ENCODE measurements at regions not wholly inside any gene's neighbourhood (a gene's known extent, or its start where the extent isn't known, plus 50 kb on each side); places are given as distances from the start of the nearest gene placed in this dataset.

DNA sequence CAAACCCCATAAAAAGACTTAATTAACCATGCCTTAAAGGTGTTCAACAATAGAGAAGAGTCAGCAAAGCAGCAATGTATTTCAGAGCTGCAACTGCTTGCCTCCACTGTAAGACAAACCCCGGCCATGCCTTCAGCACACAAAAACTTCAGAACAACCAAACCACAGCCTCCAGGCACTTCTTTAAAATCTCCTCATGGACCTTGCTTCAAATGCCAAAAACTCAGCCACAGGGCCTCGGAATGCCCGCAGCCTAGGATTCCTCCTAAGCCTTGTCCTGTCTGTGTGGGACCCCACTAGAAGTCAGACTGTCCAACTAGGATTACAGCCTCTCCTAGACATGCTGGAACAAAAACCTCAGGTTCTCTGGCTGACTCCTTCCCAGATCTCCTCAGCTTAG is 208.1 kb upstream of the DUSP10 start:
- no peak for DNase-seq

DNA sequence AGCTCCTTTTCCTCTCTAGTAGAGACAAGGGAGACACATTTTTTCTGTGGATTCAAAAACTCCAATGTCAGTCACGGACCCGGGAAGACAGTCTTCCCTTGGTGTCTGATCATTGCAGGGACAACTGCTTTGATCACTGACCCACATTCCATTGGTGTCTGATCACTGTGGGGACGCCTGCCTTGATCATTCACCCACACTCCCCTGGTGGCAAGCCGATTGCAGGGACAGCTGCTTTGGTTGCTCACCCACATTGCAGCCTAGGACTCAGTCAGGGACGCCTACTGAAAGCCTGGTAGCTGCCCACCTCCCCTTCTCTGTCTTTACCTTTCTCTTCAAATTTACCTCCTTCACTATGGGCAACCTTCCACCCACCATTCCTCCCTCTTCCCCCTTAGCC is 206.6 kb upstream of the DUSP10 start:
- DNase-seq: no peak

DNA sequence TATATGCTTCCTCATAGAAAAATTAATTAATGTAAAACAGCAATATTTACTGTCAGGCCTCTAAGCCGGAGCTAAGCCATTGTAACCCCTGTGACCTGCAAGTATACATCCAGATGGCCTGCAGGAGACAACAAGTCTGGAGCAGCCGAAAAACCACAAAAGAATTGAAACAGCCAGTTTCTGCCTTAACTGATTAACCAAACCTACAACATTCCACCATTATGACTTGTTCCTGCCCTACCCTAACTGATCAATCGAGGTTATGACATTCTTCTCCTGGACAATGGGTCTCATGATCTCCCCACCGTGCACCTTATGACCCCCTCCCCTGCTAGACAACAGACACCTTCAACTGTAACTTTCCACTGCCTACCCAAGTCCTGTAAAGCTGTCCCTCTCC is 205.8 kb upstream of the DUSP10 start:
- DNase-seq: no peak

- DNase-seq: no peak
These were observed 204.9 kb upstream of the DUSP10 start for GRCh38 chr1:221946768-221947167.

GRCh38 chr1:221945669-221946068 is 203.8 kb upstream of the DUSP10 start:
- DNase-seq: no peak

- no peak for DNase-seq
These were observed 202.5 kb upstream of the DUSP10 start for GRCh38 chr1:221944247-221944870.

DNA sequence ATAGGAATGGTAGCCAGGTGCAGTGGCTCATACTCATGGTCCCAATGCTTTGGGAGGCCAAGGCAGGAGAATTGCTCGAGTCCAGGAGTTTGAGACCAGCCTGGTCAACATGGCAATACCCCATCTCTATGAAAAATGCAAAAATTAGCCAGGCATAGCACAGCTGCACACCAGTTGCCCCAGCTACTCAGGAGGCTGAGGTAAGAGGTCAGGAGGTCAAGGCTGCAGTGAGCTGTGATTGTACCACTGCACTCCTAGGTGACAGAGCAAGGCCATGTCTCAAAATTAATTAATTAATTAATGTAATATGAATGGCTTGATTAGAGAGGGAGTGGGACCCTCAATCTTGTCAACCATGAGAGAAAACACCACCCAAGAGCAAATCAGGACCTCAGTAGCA is 198.7 kb upstream of the DUSP10 start:
- no peak for DNase-seq

GRCh38 chr1:221939607-221940006 is 197.7 kb upstream of the DUSP10 start:
- DNase-seq: no peak

- DNase-seq: no peak
These were observed 195.5 kb upstream of the DUSP10 start for GRCh38 chr1:221937155-221937953.

GRCh38 chr1:221933814-221934213 is 191.9 kb upstream of the DUSP10 start:
- no peak for DNase-seq

DNA sequence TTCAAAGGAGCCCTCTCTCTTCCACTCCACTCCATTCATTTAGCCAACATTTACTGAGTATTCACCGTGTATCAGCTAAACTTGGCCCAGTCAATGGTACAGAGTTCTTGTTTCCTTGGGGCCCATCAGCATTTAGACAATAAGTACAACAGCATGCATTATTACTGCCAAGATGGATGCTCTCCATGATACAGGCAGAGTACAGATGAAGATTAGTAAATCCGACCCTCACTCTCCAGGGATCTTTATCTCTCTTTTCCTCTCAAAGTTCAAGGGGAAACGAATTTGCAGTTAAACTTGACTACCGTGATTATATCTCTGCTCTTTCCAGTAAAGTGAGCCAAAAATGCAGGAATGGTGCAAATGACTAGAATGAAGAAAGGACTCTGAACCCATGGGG is 184.6 kb upstream of the DUSP10 start:
- no peak for DNase-seq

DNA sequence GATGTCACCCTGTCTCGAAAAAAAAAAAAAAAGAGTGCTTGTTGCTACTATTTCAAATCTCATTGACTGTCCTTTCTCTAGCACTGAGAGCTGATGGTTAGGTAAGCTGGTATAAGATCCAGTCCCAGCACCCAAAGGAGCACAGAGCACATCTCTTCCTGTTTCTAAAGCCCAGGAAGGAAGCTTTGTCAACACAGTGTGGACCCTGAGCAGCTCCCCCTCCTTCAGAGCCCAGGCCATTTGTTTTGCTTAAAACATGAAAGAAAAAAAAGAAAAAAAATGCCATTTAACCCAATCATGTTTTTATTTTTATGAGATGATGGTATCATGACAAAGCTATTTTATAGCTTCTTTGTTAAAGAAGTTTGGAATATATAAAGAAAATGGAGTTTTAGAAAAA is 184.1 kb upstream of the DUSP10 start:
- peak; percentile 15 for DNase-seq

- peak; percentile 70 for DNase-seq
These were observed 182.2 kb upstream of the DUSP10 start for GRCh38 chr1:221923929-221924598.

DNA sequence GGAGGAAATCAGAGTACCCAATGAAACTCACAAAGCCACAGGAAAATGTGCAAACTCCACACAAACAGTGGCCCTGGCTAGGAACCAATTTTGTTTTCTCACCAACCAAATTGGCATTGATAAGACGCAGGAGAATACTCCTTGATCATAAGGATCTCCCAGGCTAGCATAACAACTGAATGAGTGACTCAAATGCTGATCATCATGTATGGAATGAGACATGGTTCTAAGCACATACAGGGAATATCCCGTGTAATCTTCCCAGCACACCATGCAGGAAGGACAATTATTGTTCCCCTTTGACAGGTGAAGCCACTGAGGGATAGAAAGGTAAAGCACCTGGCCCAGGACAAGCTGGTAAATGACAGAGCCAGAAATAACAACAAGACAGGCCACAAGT is 180.0 kb upstream of the DUSP10 start:
- DNase-seq: no peak

- DNase-seq: no peak
These were observed 177.9 kb upstream of the DUSP10 start for GRCh38 chr1:221919743-221920142.

DNA sequence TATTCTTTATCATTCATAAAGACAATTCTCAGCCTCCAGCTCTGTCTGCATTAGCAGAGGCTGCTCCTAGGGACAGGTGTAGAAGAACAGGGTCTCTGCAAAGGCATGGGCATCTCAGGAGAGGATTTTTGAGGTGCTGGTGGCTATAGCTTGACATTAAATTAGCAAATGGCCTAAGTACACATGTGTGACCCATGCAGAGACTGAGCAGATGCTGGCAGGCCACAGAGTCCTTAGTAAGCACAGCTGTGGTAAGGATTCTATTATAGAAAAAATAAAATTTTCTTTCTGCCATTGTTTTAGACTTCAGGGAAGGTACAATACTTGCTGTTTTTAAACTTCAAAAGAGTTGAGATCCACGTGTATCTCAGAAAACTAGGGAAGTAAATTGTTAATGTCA is 177.5 kb upstream of the DUSP10 start:
- no peak for DNase-seq

DNA sequence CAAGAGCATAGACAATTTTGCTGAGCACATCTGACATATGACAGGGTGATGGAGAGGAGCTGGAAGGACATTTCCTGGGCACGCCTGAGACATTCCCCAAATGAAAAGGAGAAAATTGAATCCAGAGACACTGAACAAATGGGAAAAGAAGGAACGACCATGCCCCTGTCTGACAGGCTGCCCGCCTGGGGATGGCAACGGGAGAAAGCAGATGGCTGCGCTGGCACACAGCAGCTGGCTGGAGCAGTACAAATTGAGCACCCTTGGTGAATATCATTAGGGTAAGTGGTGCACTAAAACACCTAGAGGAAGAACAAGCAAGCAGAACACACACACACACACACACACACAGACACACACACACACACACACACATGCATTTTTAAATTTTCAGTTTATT is 174.3 kb upstream of the DUSP10 start:
- DNase-seq: no peak

DNA sequence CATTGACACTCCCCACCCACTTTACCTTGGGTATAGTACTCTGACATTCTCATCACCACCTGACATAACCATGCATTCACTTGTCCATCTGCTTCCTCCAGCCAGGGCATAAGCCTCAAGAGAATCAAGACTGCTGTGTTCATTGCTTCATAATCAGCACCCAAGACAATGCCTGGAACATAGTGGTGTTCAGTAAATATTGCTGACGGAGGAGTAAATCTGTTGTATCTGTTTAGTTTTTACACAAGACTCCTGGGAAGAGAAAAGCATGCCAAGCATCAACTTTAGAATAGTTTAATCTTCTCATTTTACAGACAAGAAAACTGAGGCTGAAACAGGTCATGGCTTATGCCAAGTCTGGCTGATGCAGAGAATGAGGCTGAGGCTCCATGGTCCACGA is 173.9 kb upstream of the DUSP10 start:
- no peak for DNase-seq

DNA sequence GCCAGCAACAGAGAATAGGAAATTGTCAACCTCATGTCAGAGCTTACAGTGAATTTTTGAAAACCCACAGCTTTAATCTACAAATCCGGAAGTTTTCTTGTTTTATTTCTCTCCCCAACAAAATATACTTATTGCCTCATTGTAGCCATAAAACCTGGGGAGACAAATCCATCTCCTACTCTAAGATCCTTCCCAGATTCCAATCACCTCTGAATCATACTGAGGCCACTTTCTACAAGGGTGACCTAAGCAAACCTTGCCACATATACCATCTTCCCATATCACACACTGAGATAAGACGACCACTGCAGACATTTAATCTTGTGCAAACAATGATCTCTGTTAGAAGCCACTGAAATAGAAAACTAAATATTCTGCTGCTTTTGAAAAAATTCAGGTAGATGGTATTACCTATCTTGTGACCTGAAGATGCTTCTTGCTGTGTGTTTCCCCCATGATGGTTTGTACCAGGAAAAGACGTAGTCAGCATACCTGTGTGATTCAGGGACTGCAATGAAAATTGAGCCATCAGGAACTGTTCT is 171.5 kb upstream of the DUSP10 start:
- no peak for DNase-seq

DNA sequence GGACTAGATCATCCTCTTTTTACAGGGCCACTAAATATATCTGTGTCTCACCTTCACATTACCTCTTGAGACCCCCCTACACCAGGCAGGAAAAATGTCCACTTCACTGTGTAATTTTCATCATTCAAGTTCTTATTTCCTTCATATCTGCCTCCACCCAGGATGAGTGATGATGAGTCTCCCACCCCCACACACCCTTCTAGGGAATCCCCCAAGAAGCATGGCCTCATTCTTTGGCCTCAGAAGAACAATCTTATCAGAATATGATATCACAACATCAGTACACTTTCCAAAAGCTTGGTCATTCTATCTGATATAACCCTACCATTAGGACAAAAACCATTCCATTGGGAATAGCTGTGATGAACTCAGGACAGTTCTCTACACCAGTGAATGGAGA is 170.3 kb upstream of the DUSP10 start:
- no peak for DNase-seq

DNA sequence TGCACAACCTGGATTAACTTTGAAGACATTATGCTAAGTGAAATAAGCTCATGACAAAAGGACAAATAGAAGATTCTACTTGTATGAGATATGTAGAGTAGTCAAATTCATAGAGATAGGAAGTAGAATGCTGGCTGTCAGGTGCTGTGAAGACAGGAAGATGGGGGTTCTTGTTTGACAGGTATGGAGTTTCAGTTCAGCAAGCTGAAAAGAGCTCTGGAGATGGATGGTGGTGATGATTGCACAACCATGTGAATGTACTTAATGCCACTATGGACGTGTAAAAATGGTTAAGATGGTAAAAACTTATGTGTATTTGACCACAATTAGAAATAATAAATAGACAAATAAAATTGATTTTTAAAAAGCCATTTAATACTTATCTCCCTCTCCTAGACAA is 169.8 kb upstream of the DUSP10 start:
- DNase-seq: no peak

- DNase-seq: no peak
These were observed 168.3 kb upstream of the DUSP10 start for GRCh38 chr1:221910222-221910621.

DNA sequence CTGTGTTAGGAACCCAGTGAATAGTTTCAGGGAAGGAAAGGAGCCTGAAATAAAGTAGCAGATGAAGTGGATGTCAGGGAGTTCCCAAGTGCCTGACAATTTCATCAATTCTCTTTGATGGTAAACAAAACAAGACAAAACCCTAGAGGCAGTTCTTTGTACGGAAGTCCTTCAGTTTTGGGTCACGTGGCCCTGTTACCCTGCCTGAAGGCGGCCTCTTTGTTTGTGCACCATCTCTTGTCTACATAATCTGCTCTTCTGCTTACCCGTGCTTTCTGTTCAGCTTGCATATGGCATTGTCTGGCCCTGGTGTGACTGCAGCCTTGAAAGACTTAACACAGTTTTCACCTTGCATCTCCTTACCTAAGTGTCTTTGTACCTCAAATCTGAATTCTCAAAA is 166.7 kb upstream of the DUSP10 start:
- DNase-seq: no peak
